ENCODE measurements at regions not wholly inside any gene's neighbourhood (a gene's known extent, or its start where the extent isn't known, plus 50 kb on each side); places are given as distances from the start of the nearest gene placed in this dataset.

DNA sequence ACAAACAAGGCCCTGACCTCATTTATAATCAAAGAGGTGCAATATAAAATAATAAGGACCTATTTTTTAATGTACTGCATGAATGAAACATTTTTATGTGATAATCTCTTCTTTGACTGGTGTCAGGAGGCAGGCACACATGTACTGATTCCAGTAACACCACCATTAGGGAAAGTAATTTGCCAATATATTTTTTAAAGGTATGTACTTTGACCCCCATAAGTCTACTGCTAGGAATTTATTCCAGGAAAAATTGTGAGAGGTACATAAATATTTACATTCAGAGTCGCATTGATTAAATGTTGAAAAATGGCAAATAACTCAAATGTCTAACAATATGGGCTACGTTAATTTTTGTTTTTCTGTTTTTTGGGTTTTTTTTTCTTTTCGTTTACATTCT is 325.4 kb upstream of the PRDM1 start:
- H3K9me3 ChIP-seq (ENCODE audit: insufficient read depth, low read depth): no peaks in the 10 kb centered on the region; the same call in 1 of the 2 replicates
- H3K4me3 ChIP-seq: no peak overlapping the region
- no peaks in the 10 kb centered on the region for H3K27me3 ChIP-seq (ENCODE audit: insufficient read depth, low read depth)
- H3K4me2 ChIP-seq: no peak overlapping the region
- no peak for DNase-seq
- H3K36me3 ChIP-seq (ENCODE audit: low read depth): no peaks in the 10 kb centered on the region
- TF ChIP-seq, protein P1, sequence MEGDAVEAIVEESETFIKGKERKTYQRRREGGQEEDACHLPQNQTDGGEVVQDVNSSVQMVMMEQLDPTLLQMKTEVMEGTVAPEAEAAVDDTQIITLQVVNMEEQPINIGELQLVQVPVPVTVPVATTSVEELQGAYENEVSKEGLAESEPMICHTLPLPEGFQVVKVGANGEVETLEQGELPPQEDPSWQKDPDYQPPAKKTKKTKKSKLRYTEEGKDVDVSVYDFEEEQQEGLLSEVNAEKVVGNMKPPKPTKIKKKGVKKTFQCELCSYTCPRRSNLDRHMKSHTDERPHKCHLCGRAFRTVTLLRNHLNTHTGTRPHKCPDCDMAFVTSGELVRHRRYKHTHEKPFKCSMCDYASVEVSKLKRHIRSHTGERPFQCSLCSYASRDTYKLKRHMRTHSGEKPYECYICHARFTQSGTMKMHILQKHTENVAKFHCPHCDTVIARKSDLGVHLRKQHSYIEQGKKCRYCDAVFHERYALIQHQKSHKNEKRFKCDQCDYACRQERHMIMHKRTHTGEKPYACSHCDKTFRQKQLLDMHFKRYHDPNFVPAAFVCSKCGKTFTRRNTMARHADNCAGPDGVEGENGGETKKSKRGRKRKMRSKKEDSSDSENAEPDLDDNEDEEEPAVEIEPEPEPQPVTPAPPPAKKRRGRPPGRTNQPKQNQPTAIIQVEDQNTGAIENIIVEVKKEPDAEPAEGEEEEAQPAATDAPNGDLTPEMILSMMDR (conservative IDR thresholded peaks at IDR 0.05): no peak
- TF ChIP-seq EZH2 (IDR thresholded peaks at IDR 0.05; ENCODE audit: low read depth): no peak
- H4K20me1 ChIP-seq (ENCODE audit: insufficient read depth): no peaks in the 10 kb centered on the region
- peaks cover 6% of the 10 kb centered on the region; the same call in 1 of the 2 replicates for H3F3A ChIP-seq (ENCODE audit: insufficient read depth, low read depth)
- H3K79me2 ChIP-seq (ENCODE audit: low read depth): no peaks in the 10 kb centered on the region
- BruUV-seq (replicated peaks): no TSS peak
- peaks cover 43% of the 10 kb centered on the region for H3K4me1 ChIP-seq (replicated peaks; ENCODE audit: insufficient read depth)
- CTCF ChIA-PET: no interaction called here
- intact Hi-C loops (cut with micrococcal nuclease; ENCODE audit: unreplicated experiment): no loop called here
- POLR2A ChIA-PET (ENCODE audit: unreplicated experiment): no interaction called here
- no peaks in the 10 kb centered on the region for H3K9me2 ChIP-seq (ENCODE audit: insufficient read depth)
- no peak overlapping the region for H3K27ac ChIP-seq
- no peak overlapping the region for H2AFZ ChIP-seq

DNA sequence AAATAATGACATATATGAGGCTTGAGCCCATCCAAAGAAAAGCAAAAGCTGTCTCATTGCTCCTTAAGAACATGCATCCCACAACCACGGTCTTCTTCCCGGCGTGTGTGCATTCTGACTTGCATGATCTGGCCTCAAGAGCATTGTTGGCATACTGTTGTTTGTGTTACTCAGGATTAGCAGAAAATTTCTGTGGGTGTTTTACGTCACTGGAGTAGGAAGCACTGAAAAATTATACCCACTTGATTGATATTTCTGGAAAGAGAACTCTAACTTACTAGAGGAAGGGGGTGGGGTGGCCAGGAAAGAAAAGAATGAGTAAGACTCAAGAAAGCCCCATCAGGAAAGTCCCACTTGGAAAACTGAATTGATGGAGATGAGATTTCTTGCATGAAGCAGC is 326.2 kb upstream of the PRDM1 start:
- BruUV-seq (replicated peaks): no TSS peak
- Histone ChIP-seq H3F3A (ENCODE audit: insufficient read depth, low read depth) (peaks cover 6% of the 10 kb centered on the region; the same call in 1 of the 2 replicates), H3K4me2 (no peak overlapping the region), H3K9me3 (ENCODE audit: insufficient read depth, low read depth) (no peaks in the 10 kb centered on the region; the same call in 1 of the 2 replicates), H2AFZ (no peak overlapping the region), H3K27me3 (ENCODE audit: insufficient read depth, low read depth) (no peaks in the 10 kb centered on the region), H3K4me3 (no peak overlapping the region), H3K27ac (no peak overlapping the region), H4K20me1 (ENCODE audit: insufficient read depth) (no peaks in the 10 kb centered on the region), H3K9me2 (ENCODE audit: insufficient read depth) (no peaks in the 10 kb centered on the region), H3K36me3 (ENCODE audit: low read depth) (no peaks in the 10 kb centered on the region), H3K4me1 (replicated peaks; ENCODE audit: insufficient read depth) (peaks cover 43% of the 10 kb centered on the region), H3K79me2 (ENCODE audit: low read depth) (no peaks in the 10 kb centered on the region)
- POLR2A ChIA-PET (ENCODE audit: unreplicated experiment): no interaction called here
- intact Hi-C loops (cut with micrococcal nuclease; ENCODE audit: unreplicated experiment): no loop called here
- no peak for DNase-seq
- CTCF ChIA-PET: interaction anchor here (0.6 kb wide), 1 partner anchor 332 kb away, joined by 3 read pairs; no protein-coding TSS in a partner anchor
- TF ChIP-seq EZH2 (IDR thresholded peaks at IDR 0.05; ENCODE audit: low read depth): no peak
- TF ChIP-seq, protein P1 (conservative IDR thresholded peaks at IDR 0.05): no peak

DNA sequence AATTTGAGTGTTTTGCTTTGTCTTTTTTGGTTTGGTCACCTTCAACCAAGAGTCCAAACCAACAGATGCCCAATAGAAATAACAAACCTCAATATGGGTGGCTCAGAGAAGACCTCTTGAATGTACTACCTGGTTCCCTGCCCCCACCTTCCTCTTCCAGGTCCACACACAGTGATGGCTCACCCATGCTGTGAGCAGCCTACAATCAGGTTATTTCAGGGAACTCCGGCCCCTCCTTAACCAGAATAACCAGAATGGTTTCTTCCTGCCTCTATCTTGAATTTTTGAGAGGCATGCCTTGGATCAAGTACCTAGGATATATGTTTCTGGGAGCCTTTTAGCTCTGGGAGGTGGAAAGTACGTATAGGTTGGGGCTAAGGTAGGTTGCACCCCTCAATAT is 327.1 kb upstream of the PRDM1 start:
- peak in 1 of 2 experiments; percentile 73 for DNase-seq
- H3F3A ChIP-seq (ENCODE audit: insufficient read depth, low read depth): peaks cover 6% of the 10 kb centered on the region; the same call in 1 of the 2 replicates
- ChIA-PET CTCF (interaction anchor here (0.6 kb wide), 1 partner anchor 172 kb away, joined by 4 read pairs; no protein-coding TSS in a partner anchor), POLR2A (ENCODE audit: unreplicated experiment) (no interaction called here)
- H3K9me3 ChIP-seq (ENCODE audit: insufficient read depth, low read depth): no peaks in the 10 kb centered on the region; the same call in 1 of the 2 replicates
- no peak overlapping the region for H3K4me3 ChIP-seq
- no peaks in the 10 kb centered on the region for H3K36me3 ChIP-seq (ENCODE audit: low read depth)
- no peak overlapping the region for H3K27ac ChIP-seq
- BruUV-seq (replicated peaks): no TSS peak
- no peaks in the 10 kb centered on the region for H4K20me1 ChIP-seq (ENCODE audit: insufficient read depth)
- TF ChIP-seq EZH2 (IDR thresholded peaks at IDR 0.05; ENCODE audit: low read depth): no peak
- TF ChIP-seq, protein P1 (conservative IDR thresholded peaks at IDR 0.05): no peak
- no peak overlapping the region; the same call in 1 of the 2 replicates for H2AFZ ChIP-seq
- H3K27me3 ChIP-seq (ENCODE audit: insufficient read depth, low read depth): no peaks in the 10 kb centered on the region
- H3K4me1 ChIP-seq (replicated peaks; ENCODE audit: insufficient read depth): peaks cover 43% of the 10 kb centered on the region
- peak overlapping the region; percentile 26 for H3K4me2 ChIP-seq
- intact Hi-C loops (cut with micrococcal nuclease; ENCODE audit: unreplicated experiment): no loop called here
- H3K79me2 ChIP-seq (ENCODE audit: low read depth): no peaks in the 10 kb centered on the region
- no peaks in the 10 kb centered on the region for H3K9me2 ChIP-seq (ENCODE audit: insufficient read depth)

All from PC-9 (cell line).